NT2/D1 (cell line): ENCODE measurements at regions not wholly inside any gene's neighbourhood (a gene's known extent, or its start where the extent isn't known, plus 50 kb on each side); places are given as distances from the start of the nearest gene placed in this dataset.

ENCODE experiments used
- YY1 ChIP-seq: IDR thresholded peaks from 2 replicates; pipeline ENCODE4 v1.6.1; 2011; ENCODE audit not compliant: insufficient read length, insufficient read depth
- ZNF274 ChIP-seq: IDR thresholded peaks from 2 replicates; pipeline ENCODE4 v1.6.1; 2011; ENCODE audit warnings: mild to moderate bottlenecking, low read depth, low read length

GRCh38 chr13:77415253-77416071 is 88.6 kb upstream of the MYCBP2 start:
- no peak for TF ChIP-seq ZNF274
- TF ChIP-seq YY1: no peak
